GM12878 (cell line): ENCODE measurements at regions not wholly inside any gene's neighbourhood (a gene's known extent, or its start where the extent isn't known, plus 50 kb on each side); places are given as distances from the start of the nearest gene placed in this dataset.

Experiments used
- CBX5 ChIP-seq: sonication (generic); IDR thresholded peaks from 2 replicates; pipeline ENCODE4 v1.6.1; 2016; ENCODE audit warnings: low read depth, moderate library complexity, mild to moderate bottlenecking, inconsistent platforms
- CREB1 ChIP-seq: IDR thresholded peaks from 2 replicates; pipeline ENCODE4 v1.6.1; 2012; ENCODE audit warnings: low read depth, mild to moderate bottlenecking, inconsistent platforms
- MYC ChIP-seq: IDR thresholded peaks from 2 replicates; pipeline ENCODE4 v1.6.1; 2011; ENCODE audit warnings: mild to moderate bottlenecking, low read length, moderate library complexity, inconsistent platforms; ENCODE audit not compliant: insufficient read depth, insufficient replicate concordance, insufficient read length, severe bottlenecking
- POLR2A ChIP-seq: IDR thresholded peaks from 2 replicates; pipeline ENCODE4 v1.6.1; 2011; ENCODE audit warnings: low read depth, mild to moderate bottlenecking, low read length
- SREBF1 ChIP-seq: IDR thresholded peaks from 2 replicates; pipeline ENCODE4 v1.6.1; 2012; ENCODE audit warnings: mild to moderate bottlenecking, low read length
- SRF ChIP-seq, 2 experiments: IDR thresholded peaks; 2 replicates each; pipeline ENCODE4 v1.6.1; 2011; ENCODE audit warnings: low read depth in 2 of 2, low read length in 2 of 2, mild to moderate bottlenecking in 1 of 2, moderate library complexity in 1 of 2
- TF ChIP-seq, protein P1 (sequence below): fragments of 450-650 bp; IDR thresholded peaks from 2 replicates; pipeline ENCODE4 v1.6.1; 2017; ENCODE audit warnings: low read depth, mild to moderate bottlenecking, moderate library complexity
- TF ChIP-seq, protein P2 (sequence below): IDR thresholded peaks from 2 replicates; pipeline ENCODE4 v1.6.1; 2011; ENCODE audit warnings: borderline replicate concordance, low read depth, mild to moderate bottlenecking, moderate library complexity, mixed read lengths, low read length; ENCODE audit not compliant: insufficient read depth; ENCODE audit errors: extremely low read length
- TF ChIP-seq, protein P3 (sequence below): IDR thresholded peaks from 2 replicates; pipeline ENCODE4 v1.6.1; 2011; ENCODE audit warnings: mild to moderate bottlenecking, low read depth, low read length, moderate library complexity; ENCODE audit not compliant: insufficient replicate concordance

DNA sequence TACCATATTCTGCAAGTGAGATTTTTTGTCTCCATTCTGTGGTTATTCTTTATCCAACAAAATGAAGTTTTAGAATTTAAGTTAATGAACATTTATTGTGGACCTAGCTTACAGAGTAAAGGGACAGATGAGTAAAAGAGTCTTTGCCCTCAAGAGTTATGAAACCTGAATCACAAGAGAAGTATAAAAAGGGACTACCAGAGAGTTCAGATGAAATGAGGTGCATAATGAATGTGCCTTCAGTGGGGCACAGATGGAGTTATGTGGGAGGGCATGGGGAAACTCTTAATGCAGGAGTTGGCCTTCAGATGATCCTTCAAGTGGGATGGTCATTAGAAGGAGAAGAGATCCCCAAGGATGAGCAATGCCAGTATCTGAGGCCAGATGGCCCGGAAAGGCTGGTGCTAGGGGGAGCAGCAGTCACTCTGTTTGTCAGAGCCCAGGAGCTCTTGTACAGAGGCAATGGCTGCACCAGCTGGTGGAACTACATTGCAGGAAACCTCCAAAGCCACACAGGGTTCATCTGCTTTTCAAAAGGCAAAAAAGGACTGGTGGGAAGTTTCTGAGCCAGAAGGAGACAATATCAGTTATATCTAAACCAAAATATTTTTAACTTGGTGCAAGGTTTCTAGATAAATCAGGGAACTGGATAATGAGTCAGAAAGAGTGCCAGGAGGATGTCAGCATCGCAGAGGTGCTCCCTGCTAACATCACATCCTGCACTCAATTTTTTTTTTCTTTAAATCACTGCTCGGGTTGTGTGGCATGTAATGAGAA lies 162.0 kb downstream of the KLF6 start (continued):
- TF ChIP-seq, protein P1, sequence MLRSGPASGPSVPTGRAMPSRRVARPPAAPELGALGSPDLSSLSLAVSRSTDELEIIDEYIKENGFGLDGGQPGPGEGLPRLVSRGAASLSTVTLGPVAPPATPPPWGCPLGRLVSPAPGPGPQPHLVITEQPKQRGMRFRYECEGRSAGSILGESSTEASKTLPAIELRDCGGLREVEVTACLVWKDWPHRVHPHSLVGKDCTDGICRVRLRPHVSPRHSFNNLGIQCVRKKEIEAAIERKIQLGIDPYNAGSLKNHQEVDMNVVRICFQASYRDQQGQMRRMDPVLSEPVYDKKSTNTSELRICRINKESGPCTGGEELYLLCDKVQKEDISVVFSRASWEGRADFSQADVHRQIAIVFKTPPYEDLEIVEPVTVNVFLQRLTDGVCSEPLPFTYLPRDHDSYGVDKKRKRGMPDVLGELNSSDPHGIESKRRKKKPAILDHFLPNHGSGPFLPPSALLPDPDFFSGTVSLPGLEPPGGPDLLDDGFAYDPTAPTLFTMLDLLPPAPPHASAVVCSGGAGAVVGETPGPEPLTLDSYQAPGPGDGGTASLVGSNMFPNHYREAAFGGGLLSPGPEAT, result no peak
- TF ChIP-seq POLR2A, result no peak
- no peak for TF ChIP-seq SREBF1
- TF ChIP-seq, protein P2, sequence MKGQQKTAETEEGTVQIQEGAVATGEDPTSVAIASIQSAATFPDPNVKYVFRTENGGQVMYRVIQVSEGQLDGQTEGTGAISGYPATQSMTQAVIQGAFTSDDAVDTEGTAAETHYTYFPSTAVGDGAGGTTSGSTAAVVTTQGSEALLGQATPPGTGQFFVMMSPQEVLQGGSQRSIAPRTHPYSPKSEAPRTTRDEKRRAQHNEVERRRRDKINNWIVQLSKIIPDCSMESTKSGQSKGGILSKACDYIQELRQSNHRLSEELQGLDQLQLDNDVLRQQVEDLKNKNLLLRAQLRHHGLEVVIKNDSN, result no peak
- no peak for TF ChIP-seq CREB1
- TF ChIP-seq, protein P3, sequence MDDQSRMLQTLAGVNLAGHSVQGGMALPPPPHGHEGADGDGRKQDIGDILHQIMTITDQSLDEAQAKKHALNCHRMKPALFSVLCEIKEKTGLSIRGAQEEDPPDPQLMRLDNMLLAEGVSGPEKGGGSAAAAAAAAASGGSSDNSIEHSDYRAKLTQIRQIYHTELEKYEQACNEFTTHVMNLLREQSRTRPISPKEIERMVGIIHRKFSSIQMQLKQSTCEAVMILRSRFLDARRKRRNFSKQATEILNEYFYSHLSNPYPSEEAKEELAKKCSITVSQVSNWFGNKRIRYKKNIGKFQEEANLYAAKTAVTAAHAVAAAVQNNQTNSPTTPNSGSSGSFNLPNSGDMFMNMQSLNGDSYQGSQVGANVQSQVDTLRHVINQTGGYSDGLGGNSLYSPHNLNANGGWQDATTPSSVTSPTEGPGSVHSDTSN, result no peak
- TF ChIP-seq MYC, result no peak
- TF ChIP-seq SRF (IDR thresholded peaks at IDR 0.05; ENCODE audit: low read depth in 2 of 2, low read length in 2 of 2), result no peak
- TF ChIP-seq CBX5, result no peak
